HCT116 (cell line): ENCODE measurements at regions not wholly inside any gene's neighbourhood (a gene's known extent, or its start where the extent isn't known, plus 50 kb on each side); places are given as distances from the start of the nearest gene placed in this dataset.
"Not testable (repeated sequence)": the region's sequence is repeated elsewhere in the genome, so short reads cannot be mapped to it uniquely, and the experiment has no call there.

Experiments used
- ATAC-seq: fragments of 200-7000 bp; cut with Tn5 transposase; 2 replicates; pipeline ENCODE4 v1.9.1; 2020; ENCODE audit warnings: mild to moderate bottlenecking, moderate library complexity
- BruUV-seq: library from RNA; stranded (reverse); fragments of 400-500 nt; replicated peaks from 2 replicates; lab custom pipeline; 2021; lab: Mats Ljungman, UMichigan
- CTCF ChIA-PET: fragments of 300-600 bp; sonication (Branson Sonifier 250); formaldehyde crosslinking; loops from one replicate; lab custom pipeline; 2021; ENCODE audit warnings: antibody characterized with exemption; lab: Charles Lee
- POLR2A ChIA-PET: fragments of 300-600, 350-600 bp; sonication (Branson Sonifier 250); formaldehyde crosslinking; loops from one replicate; lab custom pipeline; 2021; ENCODE audit warnings: antibody characterized with exemption; lab: Charles Lee
- RAD21 ChIA-PET, 2 experiments: fragments of 300-600 bp; sonication (Branson Sonifier 250); formaldehyde crosslinking; loops; one replicate each; lab custom pipeline; 2023; ENCODE audit warnings: low total read pairs in 2 of 2; ENCODE audit not compliant: uncharacterized antibody in 2 of 2, unreplicated experiment in 2 of 2, low non-redundant PET in 1 of 2; lab: Charles Lee
- DNase-seq: peaks from one replicate; pipeline ENCODE4 v3.0.0-alpha.2; 2010; ENCODE audit warnings: low read depth, low spot score
- H2AFZ ChIP-seq: fragments of 200-600 bp; shearing (Covaris generic), sonication (generic); 2 replicates; pipeline ENCODE4 v1.6.1; 2017; ENCODE audit warnings: low read depth, mixed run types, mixed read lengths, antibody characterized with exemption, low read length; ENCODE audit not compliant: poor library complexity, severe bottlenecking
- H3K27ac ChIP-seq: 2 replicates; pipeline ENCODE4 v1.5.1; 2012; ENCODE audit warnings: low read depth, low read length
- H3K27me3 ChIP-seq: fragments of 200-600 bp; sonication (generic); 2 replicates; pipeline ENCODE4 v1.6.1; 2016; ENCODE audit warnings: mixed run types, low read length, mixed read lengths; ENCODE audit not compliant: insufficient read depth
- H3K36me3 ChIP-seq, 2 experiments: fragments of 200-500 bp in 1 of 2; fragments of 200-600 bp in 1 of 2; sonication (Bioruptor generic) in 1 of 2; sonication (generic) in 1 of 2; 2 replicates each; pipeline versions ENCODE4 v1.5.1 to v1.6.1; 2014 to 2016; ENCODE audit warnings: low read length in 2 of 2, inconsistent platforms in 1 of 2, mixed read lengths in 1 of 2, mixed run types in 1 of 2; ENCODE audit not compliant: insufficient read depth in 2 of 2, control insufficient read depth in 1 of 2
- H3K4me1 ChIP-seq, 2 experiments: fragments of 200-600 bp in 1 of 2; sonication (generic) in 1 of 2; 2 replicates each; pipeline versions ENCODE4 v1.5.1 to v1.6.1; 2012 to 2017; ENCODE audit warnings: low read length in 2 of 2, inconsistent platforms in 1 of 2, mild to moderate bottlenecking in 1 of 2, mixed read lengths in 1 of 2, mixed run types in 1 of 2, moderate library complexity in 1 of 2; ENCODE audit not compliant: insufficient read depth in 2 of 2, control insufficient read depth in 1 of 2
- H3K4me2 ChIP-seq: fragments of 200-600 bp; sonication (generic); 2 replicates; pipeline ENCODE4 v1.6.1; 2017; ENCODE audit warnings: mixed run types, low read length, mixed read lengths
- H3K4me3 ChIP-seq, 2 experiments: fragments of 200-600 bp in 1 of 2; sonication (generic) in 1 of 2; replicated peaks in 1 of 2; 2 replicates each; pipeline ENCODE4 v1.5.1; 2011 to 2016; ENCODE audit warnings: low read length in 2 of 2, control low read depth in 1 of 2, low read depth in 1 of 2, mild to moderate bottlenecking in 1 of 2, mixed read lengths in 1 of 2, mixed run types in 1 of 2
- H3K79me2 ChIP-seq: fragments of 200-600 bp; sonication (generic); 2 replicates; pipeline ENCODE4 v1.6.1; 2017; ENCODE audit warnings: mild to moderate bottlenecking, mixed run types, low read length, moderate library complexity, mixed read lengths; ENCODE audit not compliant: insufficient read depth
- H3K9ac ChIP-seq: fragments of 200-600 bp; sonication (generic); 2 replicates; pipeline ENCODE4 v1.6.1; 2016; ENCODE audit warnings: low read length, mixed read lengths
- H3K9me2 ChIP-seq: fragments of 200-600 bp; sonication (generic), shearing (Covaris generic); 2 replicates; pipeline ENCODE4 v1.6.1; 2017; ENCODE audit warnings: mixed run types, mild to moderate bottlenecking, moderate library complexity; ENCODE audit not compliant: insufficient read depth
- H3K9me3 ChIP-seq, 2 experiments: fragments of 200-500 bp in 1 of 2; fragments of 200-600 bp in 1 of 2; sonication (Bioruptor generic) in 1 of 2; sonication (generic) in 1 of 2; 2 replicates each; pipeline ENCODE4 v1.6.1; 2014 to 2017; ENCODE audit warnings: low read length in 2 of 2, mixed read lengths in 2 of 2, inconsistent platforms in 1 of 2, low read depth in 1 of 2, mild to moderate bottlenecking in 1 of 2, mixed run types in 1 of 2, moderate library complexity in 1 of 2; ENCODE audit not compliant: control insufficient read depth in 1 of 2, insufficient read depth in 1 of 2
- H4K20me1 ChIP-seq: fragments of 200-600 bp; sonication (generic), shearing (Covaris generic); 2 replicates; pipeline ENCODE4 v1.6.1; 2017; ENCODE audit warnings: mixed run types, mild to moderate bottlenecking, moderate library complexity; ENCODE audit not compliant: insufficient read depth
- CBX3 ChIP-seq: IDR thresholded peaks from 2 replicates; pipeline ENCODE4 v1.6.1; 2012; ENCODE audit warnings: low read depth
- CEBPB ChIP-seq: IDR thresholded peaks from 2 replicates; pipeline ENCODE4 v1.6.1; 2012; ENCODE audit warnings: low read depth
- EGR1 ChIP-seq: IDR thresholded peaks from 2 replicates; pipeline ENCODE4 v1.6.1; 2012; ENCODE audit warnings: low read depth
- ELF1 ChIP-seq: IDR thresholded peaks from 2 replicates; pipeline ENCODE4 v1.6.1; 2012; ENCODE audit warnings: low read depth, borderline replicate concordance
- JUND ChIP-seq: IDR thresholded peaks from 2 replicates; pipeline ENCODE4 v1.6.1; 2012
- SIN3A ChIP-seq: IDR thresholded peaks from 2 replicates; pipeline ENCODE4 v1.6.1; 2012; ENCODE audit warnings: low read depth
- ZFX ChIP-seq: fragments of 450-650 bp; IDR thresholded peaks from 2 replicates; pipeline ENCODE4 v1.6.1; 2017
- ZNF274 ChIP-seq: fragments of 200-500 bp; sonication (Bioruptor generic); IDR thresholded peaks from 2 replicates; pipeline ENCODE4 v1.6.1; 2014; ENCODE audit warnings: mild to moderate bottlenecking, low read depth, low read length, inconsistent platforms
- intact Hi-C: fragments of 100-400 bp; cut with micrococcal nuclease; formaldehyde crosslinking; loops from 2 replicates; pipeline ENCODE4 v1.10.0; 2022
- TF ChIP-seq, protein P1 (sequence below): IDR thresholded peaks from 2 replicates; pipeline ENCODE4 v1.6.1; 2012
- TF ChIP-seq, protein P2 (sequence below), 3 experiments: fragments of 200-600 bp in 1 of 3; sonication (generic) in 1 of 3; IDR thresholded peaks in 2 of 3; conservative IDR thresholded peaks in 1 of 3; 2 replicates each; pipeline ENCODE4 v1.5.1; 2012 to 2017; ENCODE audit warnings: low read depth in 2 of 3, low read length in 2 of 3, antibody characterized with exemption in 1 of 3, borderline replicate concordance in 1 of 3, control low read depth in 1 of 3, mild to moderate bottlenecking in 1 of 3, mixed read lengths in 1 of 3, mixed run types in 1 of 3, moderate library complexity in 1 of 3; ENCODE audit not compliant: insufficient read depth in 1 of 3
- TF ChIP-seq, protein P3 (sequence below): IDR thresholded peaks from 2 replicates; pipeline ENCODE4 v1.6.1; 2012; ENCODE audit warnings: low read depth

DNA sequence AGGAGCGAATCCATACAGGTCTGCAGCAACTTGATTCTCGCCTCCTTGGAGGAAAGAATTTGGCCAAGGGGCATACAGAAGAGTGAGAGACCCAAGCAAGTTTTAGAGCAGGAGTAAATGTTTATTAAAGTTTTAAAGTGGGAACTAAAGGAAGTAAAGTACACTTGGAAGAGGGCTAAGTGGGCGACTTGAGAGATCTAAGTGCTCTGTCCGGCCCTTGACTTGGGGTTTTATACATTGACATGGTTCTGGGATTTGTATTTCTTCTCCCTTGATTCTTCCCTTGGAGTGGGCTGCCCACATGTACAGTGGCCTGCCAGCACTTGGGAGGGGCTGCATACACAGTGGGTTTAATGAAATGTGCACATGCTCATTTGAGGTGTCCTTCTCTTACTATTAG, 421.2 kb downstream of the TMEM121 start:
- H3K27me3 ChIP-seq = no peaks in the 10 kb centered on the region
- no peak overlapping the region for H3K4me2 ChIP-seq
- no peak overlapping the region for H3K9ac ChIP-seq
- H2AFZ ChIP-seq = no peak overlapping the region
- ChIA-PET CTCF (no interaction called here), RAD21 (no interaction called here), POLR2A (no interaction called here)
- H4K20me1 ChIP-seq = no peaks in the 10 kb centered on the region
- DNase-seq (no peak), ATAC-seq (no peak)
- intact Hi-C loops = loop anchor here (5.0 kb wide), 2 partner anchors 275 to 410 kb away; no protein-coding TSS in a partner anchor
- H3K4me3 ChIP-seq = no peak overlapping the region
- H3K79me2 ChIP-seq = no peaks in the 10 kb centered on the region
- H3K36me3 ChIP-seq = no peaks in the 10 kb centered on the region
- H3K27ac ChIP-seq = no peak overlapping the region
- H3K9me3 ChIP-seq = no peaks in the 10 kb centered on the region
- no peaks in the 10 kb centered on the region for H3K9me2 ChIP-seq
- TF ChIP-seq EGR1 (no peak), CEBPB (no peak), SIN3A (no peak), CBX3 (no peak), ZNF274 (no peak), JUND (no peak), ZFX (no peak), ELF1 (no peak)
- TF ChIP-seq, protein P1, sequence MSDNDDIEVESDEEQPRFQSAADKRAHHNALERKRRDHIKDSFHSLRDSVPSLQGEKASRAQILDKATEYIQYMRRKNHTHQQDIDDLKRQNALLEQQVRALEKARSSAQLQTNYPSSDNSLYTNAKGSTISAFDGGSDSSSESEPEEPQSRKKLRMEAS = no peak
- TF ChIP-seq, protein P2, sequence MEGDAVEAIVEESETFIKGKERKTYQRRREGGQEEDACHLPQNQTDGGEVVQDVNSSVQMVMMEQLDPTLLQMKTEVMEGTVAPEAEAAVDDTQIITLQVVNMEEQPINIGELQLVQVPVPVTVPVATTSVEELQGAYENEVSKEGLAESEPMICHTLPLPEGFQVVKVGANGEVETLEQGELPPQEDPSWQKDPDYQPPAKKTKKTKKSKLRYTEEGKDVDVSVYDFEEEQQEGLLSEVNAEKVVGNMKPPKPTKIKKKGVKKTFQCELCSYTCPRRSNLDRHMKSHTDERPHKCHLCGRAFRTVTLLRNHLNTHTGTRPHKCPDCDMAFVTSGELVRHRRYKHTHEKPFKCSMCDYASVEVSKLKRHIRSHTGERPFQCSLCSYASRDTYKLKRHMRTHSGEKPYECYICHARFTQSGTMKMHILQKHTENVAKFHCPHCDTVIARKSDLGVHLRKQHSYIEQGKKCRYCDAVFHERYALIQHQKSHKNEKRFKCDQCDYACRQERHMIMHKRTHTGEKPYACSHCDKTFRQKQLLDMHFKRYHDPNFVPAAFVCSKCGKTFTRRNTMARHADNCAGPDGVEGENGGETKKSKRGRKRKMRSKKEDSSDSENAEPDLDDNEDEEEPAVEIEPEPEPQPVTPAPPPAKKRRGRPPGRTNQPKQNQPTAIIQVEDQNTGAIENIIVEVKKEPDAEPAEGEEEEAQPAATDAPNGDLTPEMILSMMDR (IDR thresholded peaks at IDR 0.05 in 2 of 3, conservative IDR thresholded peaks at IDR 0.05 in 1 of 3; ENCODE audit: borderline replicate concordance in 1 of 3, insufficient read depth in 1 of 3, low read depth in 2 of 3, low read length in 2 of 3) = no peak
- TF ChIP-seq, protein P3, sequence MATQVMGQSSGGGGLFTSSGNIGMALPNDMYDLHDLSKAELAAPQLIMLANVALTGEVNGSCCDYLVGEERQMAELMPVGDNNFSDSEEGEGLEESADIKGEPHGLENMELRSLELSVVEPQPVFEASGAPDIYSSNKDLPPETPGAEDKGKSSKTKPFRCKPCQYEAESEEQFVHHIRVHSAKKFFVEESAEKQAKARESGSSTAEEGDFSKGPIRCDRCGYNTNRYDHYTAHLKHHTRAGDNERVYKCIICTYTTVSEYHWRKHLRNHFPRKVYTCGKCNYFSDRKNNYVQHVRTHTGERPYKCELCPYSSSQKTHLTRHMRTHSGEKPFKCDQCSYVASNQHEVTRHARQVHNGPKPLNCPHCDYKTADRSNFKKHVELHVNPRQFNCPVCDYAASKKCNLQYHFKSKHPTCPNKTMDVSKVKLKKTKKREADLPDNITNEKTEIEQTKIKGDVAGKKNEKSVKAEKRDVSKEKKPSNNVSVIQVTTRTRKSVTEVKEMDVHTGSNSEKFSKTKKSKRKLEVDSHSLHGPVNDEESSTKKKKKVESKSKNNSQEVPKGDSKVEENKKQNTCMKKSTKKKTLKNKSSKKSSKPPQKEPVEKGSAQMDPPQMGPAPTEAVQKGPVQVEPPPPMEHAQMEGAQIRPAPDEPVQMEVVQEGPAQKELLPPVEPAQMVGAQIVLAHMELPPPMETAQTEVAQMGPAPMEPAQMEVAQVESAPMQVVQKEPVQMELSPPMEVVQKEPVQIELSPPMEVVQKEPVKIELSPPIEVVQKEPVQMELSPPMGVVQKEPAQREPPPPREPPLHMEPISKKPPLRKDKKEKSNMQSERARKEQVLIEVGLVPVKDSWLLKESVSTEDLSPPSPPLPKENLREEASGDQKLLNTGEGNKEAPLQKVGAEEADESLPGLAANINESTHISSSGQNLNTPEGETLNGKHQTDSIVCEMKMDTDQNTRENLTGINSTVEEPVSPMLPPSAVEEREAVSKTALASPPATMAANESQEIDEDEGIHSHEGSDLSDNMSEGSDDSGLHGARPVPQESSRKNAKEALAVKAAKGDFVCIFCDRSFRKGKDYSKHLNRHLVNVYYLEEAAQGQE = no peak
- no TSS peak for BruUV-seq
- peaks cover 0 to 3% of the 10 kb centered on the region in 2 experiments; a peak in 1 of 4 replicates for H3K4me1 ChIP-seq

DNA sequence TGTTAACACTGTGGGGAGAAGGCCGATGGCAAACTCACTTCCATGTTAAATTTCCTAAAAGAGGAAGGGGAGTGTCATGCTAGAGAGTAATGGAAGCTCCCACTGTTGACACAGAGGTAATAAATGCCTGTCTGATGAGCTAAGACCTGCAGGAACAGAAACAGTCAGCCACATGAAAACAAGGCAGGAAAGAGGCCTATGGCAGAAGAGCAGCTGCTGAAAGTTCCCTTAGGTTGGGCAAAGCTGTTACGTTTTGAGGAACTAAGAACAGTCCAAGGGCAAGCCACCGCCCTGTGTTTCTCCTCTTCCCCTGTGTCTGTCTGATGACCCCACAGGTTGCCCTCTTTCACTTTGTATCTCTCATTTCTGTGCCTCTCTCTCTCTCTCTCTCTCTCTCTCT, 422.6 kb downstream of the TMEM121 start:
- RAD21 ChIA-PET, H3K36me3 ChIP-seq, DNase-seq, H3K9me3 ChIP-seq, H3K4me2 ChIP-seq, H2AFZ ChIP-seq, H3K4me3 ChIP-seq, ATAC-seq, BruUV-seq, H3K4me1 ChIP-seq, H3K9me2 ChIP-seq, POLR2A ChIA-PET, H4K20me1 ChIP-seq, H3K27ac ChIP-seq, H3K9ac ChIP-seq, CTCF ChIA-PET, H3K27me3 ChIP-seq, H3K79me2 ChIP-seq: not testable (repeated sequence)
- intact Hi-C loops = loop anchor here (5.0 kb wide), 2 partner anchors 277 to 412 kb away; no protein-coding TSS in a partner anchor
